GM19438 (cell line): ENCODE measurements at regions not wholly inside any gene's neighbourhood (a gene's known extent, or its start where the extent isn't known, plus 50 kb on each side); places are given as distances from the start of the nearest gene placed in this dataset.
"Not testable (repeated sequence)": the region's sequence is repeated elsewhere in the genome, so short reads cannot be mapped to it uniquely, and the experiment has no call there.

Experiments used
- ATAC-seq: cut with Tn5 transposase; IDR thresholded peaks from one replicate; pipeline ENCODE4 v1.9.1; 2021; ENCODE audit warnings: low read depth; ENCODE audit not compliant: unreplicated experiment

DNA sequence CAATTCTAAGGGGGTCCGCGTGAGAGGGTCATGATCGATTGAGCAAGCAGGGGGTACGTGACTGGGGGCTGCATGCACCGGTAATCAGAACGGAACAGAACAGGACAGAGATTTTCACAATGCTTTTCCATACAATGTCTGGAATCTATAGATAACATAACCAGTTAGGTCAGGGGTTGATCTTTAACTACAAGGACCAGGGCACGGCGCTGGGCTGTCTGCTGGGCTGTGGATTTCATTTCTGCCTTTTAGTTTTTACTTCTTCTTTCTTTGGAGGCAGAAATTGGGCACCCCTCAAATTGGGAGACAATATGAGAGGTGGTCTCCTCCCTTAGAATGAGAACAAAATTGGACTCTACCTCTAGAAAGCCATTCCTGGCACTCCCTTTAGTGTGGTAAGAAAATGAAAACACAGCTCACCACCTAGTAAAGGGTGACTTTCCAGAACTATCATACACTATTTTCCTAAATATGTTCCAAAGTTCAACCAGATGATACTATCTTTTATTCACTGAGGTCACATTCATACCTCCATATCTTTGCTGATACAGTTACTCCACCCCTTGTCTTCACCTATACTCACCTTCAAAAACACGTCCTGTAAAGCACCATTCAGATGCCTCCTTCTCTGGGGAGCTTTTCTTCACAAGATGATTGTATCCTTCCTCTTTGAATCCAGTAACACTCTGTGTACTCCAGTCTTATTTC is 1058.3 kb upstream of the SLIT2 start:
- ATAC-seq, result no peak

DNA sequence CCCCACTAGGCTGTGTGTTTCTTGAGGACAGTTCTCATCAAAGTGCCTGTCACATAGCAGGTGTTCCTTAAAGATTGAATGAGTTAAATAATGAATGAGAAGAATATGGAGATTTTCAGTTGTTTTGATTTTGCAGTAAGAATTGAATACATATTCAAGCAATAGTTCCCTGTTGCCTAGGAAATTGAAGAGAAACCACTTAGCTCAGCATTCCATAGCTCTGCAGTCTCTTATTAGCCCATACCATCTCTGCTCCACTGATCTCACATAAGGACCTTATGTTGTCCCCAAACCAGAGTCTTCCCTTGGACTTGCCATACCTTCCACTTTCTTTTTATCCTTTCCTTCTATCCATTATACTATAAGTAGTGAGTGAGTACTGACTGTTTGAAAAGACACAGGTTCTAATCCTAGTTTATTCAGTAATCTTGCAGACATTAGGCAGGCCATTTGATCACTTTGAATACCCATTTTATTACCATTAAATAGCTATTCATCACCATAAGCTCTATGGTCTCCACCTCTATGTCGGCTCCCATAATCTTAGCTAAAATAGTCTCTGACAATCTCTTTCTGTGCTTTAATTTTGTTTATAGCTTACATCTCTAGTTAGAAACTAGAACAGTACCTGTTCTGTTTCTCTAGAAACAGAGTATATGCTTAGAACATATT is 1059.6 kb upstream of the SLIT2 start:
- ATAC-seq, result no peak

DNA sequence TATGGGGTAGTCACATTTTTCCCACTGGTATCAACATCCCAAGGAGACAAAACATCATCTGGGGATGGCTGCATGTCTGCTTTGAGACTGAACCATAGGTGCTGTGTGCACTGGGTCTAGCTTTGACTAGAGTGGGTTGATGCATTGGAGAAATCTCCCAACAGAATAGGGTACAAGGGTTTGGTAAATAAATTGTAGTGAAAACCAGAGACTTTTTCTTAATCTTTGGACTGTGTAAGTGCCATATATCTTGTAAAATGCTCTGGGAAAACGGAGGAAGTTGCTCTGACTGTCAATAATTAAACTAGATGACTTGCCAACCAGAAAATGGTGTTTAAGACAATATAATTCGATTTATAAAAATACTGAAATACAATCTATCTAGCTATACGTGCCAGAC is 1064.0 kb upstream of the SLIT2 start:
- no peak for ATAC-seq

DNA sequence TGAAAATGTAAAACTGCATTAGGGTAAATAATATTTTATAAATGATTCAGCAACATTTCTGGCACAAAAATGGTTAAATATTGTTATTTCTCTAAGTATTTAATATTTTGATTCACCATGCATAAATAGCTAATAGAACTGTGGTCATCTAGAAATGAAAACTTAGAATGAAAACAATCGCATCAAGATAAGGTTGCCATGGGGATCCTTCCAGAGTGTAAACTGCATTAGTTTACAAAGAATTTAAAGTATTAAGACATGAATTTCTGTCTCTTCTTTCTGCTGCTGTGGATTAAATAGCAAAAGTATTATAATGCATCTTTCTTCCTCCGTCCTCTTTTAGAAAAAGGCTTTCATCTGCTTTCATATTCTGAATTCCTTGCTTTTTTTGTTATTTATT is 1064.6 kb upstream of the SLIT2 start:
- no peak for ATAC-seq

DNA sequence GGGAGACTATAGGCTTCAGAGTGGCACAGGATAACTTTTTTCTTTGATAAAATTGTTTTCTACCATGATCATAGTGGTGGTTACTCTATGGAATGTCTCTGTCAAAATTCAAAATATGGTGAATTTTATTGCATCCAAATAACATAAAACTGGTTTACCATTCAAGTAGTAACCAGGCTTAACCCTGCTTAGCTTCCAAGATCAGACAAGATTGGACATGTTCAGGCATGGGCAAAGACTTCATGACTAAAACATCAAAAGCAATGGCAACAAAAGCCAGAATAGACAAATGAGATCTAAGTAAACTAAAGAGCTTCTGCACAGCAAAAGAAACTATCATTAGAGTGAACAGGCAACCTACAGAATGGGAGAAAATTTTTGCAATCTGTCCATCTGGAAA is 1070.1 kb upstream of the SLIT2 start:
- ATAC-seq, result not testable (repeated sequence)

DNA sequence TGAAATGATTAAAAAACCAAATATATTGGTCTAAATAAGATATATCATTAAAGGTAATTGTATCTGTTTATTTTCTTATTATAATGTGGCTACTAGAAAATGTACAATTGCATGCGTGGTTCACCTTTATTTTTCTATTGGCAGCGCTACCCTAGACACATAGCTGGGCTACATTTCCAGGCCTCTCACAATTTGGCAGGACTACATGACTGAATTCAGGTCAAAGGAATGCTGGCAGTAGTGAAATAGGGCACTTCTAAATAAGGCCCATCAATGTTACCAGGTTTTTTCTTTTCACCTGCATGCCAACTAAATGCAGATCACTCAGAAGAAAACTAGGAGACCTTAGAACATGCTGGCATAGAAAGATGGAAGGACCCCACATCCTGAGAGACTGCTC is 1072.9 kb upstream of the SLIT2 start:
- no peak for ATAC-seq

DNA sequence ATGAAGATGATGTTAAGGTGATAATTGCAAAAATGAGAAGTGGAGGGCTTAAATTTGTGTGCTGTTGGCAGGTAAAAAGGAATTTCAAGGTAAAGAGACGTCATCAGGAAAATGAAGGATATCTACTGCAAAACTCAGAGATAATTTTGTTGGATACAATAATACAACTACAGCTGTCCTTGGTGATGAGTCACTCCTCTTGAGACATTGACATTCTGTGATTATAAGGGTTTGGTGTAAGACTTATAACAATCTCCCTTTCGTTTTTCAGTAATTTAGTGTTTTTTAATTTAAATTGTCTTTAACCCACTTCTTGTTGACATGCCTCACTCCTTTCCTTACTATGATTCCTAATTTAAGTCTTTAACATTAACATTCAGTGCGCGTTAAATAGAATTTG is 1074.1 kb upstream of the SLIT2 start:
- no peak for ATAC-seq

DNA sequence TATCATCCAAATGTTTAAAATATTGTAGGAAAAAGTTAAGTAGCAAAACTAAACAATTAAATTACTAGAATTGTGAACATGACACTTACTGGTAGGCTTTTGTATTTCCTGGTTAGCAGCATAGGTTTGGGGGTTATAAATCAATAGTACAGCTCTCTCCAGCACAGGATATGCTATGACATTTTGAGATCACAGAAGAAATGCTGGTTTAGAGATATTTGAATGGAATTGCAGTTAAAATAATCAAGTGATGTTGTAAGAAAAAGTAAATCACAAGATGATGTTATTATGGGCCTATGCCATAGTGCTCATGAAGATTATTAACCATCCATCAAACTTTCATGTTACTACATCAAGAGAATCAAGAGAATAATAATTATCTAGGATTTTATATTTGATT is 1079.9 kb upstream of the SLIT2 start:
- ATAC-seq, result no peak

DNA sequence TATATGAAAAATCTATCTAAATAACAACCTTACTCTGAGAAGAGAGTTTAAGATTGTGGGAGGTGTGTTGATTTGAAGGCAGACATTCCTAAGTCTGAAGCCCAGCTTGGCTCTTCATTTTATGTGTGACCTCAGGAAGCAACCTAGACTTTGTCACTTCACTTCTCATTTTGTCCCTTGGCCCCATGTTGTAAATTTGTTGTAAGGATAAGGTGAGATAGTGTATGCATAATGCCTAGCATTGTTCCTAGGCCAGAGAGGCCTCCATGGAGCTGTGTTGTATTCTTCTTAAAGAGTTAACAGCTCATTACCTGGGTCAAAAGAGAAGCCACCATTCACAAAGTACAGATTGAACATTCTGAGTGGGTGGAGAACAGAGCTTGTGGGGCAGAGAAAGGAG is 1084.4 kb upstream of the SLIT2 start:
- ATAC-seq, result no peak

DNA sequence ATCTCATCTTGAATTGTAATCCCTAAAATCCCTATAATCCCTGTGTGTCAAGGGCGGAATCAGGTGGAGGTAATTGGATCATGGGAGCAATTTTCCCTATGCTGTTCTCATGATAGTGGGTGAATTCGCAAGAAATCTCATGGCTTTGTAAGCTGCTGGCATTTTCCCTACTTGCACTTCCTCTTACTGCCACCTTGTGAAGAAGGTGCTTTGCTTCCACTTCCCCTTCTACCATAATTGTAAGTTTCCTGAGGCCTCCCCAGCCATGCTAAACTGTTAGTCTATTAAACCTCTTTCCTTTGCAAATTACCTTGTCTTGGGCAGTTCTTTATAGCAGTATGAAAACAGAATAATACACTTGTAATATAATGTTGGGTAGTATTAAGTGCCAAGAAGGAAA is 1087.4 kb upstream of the SLIT2 start:
- ATAC-seq, result no peak

DNA sequence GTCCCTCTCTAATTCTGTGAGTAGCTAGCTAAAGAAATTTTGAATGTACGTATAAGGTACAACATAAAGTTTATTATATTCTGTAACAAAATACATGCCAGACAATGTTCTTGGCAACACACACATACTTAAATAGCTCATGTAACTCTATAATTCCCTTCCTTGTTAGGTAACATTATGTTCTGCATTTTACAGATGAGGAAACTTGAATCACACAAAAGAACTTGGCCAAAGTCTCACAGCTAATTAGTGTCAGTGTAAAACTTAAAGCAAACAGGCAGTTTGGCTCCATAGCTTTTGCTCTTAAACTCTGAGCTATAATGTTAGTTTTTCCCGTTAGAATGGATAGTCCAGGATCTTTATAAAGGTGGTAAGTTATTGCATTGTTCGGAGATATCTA is 1091.8 kb upstream of the SLIT2 start:
- ATAC-seq, result no peak

DNA sequence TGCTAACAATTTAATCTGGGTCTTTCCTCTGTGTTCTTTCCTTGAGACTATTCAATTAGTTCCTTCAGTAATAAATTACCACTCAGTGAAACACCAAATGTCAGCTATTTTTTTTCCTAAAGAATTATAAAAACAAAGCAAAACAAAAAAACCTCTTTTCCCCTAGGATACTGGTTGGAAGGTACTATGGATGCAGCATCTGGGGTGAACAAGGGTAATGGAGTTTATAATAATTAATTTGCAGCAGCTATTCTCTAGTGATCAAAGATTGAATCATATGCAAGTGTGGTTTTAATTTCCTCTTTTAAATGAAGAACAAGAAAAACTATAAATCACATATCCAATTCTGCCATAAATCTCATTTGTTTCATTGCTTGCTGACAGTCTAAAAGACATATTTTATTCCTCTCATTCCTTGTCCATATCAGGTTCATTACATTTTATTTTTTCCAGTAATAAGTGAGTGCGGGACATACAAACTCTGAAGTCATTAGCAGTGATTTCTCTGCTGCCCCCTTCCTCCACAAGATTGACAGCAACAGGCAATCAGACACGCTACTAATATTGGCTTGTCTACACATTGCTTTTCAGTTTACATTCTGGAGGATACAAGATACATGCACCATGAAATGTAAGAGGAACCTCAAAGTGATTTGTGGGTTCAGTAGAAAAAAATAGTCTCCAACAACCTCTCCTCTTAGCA is 1093.4 kb upstream of the SLIT2 start:
- ATAC-seq, result no peak

DNA sequence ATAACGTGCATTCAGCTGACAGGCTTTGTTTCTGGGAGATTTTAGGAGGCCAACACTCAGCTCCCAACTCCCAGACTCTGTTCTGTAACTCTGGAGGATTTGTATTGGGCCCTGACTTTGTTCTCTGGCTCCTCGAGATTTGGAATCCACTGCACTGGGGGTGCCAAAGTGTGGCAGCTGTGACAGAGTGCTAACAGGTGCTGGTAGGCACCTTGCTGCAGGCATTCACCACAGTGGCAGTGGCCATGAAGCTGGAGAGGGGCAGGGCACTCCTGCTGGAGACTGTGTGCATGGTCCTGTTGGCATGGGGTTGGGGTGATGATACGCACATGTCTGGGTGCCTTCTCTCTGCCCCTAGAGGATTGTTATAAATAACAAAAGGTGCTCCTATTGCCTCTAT is 1094.9 kb upstream of the SLIT2 start:
- no peak for ATAC-seq

DNA sequence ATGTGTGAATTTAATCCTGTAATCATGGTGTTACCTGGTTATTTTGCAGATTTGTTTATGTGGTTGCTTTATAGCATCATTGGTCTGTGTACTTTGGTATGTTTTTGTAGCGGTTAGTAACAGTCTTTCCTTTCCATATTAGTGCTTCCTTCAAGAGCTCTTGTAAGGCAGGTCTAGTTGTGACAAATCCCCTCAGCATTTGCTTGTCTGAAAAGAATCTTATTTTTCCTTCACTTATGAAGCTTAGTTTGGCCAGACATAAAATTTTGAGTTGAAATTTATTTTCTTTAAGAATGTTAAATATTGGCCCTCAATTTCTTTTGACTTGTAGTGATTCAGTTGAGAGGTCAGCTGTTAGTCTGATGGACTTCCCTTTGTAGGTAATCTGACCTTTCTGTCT is 1096.1 kb upstream of the SLIT2 start:
- ATAC-seq, result no peak

DNA sequence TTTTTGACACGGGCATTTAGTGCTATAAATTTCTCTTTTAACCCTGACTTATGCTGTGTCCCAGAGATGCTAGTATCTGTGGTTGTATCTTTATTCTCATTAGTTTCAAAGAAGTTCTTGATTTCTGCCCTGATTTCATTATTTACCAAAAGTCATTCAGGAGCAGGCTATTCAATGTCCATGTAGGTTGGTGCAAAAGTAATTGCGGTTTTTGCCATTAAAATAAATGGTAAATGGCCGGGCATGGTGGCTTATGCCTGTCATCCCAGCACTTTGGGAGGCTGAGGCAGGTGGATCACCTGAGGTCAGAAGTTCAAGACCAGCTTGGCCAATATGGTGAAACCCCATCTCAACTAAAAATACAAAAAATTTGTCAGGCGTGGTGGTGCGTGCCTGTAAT is 1097.4 kb upstream of the SLIT2 start:
- ATAC-seq, result not testable (repeated sequence)

DNA sequence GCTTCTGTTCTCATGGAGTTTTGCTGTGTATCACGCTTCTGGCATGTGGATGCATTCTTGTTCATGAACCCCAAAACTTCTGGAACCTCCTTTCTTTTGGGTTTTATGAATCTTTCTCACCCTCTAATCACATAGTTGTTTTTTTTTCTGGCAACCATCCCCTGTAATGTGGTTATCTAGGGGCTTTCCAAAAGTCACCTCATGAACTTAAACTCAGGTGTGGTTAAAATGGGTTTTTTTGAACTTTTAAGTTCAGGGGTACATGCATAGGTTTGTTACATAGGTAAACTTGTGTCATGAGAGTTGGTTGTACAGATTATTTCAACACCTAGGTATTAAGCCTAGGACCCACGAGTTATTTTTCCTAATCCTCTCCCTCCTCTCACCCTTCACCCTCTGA is 1099.4 kb upstream of the SLIT2 start:
- no peak for ATAC-seq

DNA sequence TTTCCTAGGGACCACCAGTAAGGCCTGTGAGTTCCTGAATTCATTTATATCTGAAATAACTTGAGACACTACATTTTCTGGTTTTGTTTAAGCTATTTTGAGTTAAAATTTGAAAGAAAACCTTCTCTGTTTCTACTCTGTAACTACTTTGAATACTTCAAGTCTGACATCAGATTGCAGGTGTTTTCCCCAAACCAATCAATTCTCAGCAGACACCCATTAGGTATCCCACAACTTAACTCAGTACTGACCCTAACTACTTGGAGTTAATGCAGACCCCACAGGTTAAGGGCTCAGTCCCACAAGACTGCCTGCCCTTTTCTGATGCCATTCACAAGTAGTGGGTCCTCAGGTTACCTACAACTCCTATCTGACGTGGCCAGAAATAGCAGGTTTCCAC is 1100.0 kb upstream of the SLIT2 start:
- ATAC-seq, result no peak

DNA sequence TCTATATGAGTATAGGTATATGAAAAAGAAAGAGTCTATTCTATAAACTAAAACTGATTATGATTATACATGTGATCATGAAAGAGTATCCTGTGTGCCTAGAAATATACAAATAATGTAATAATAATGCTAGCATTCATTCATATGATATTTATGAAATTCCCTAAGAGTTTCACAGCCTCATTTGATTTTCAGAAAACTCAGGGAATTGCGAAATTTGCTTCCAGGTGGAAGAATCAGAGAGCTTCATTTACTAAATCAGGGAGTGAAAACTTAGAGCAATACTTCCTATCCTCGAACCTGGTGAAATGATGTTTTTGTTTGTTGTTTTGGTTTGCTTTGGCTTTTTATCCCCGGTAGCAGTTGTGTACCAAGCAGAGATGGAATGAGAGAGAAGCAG is 1105.7 kb upstream of the SLIT2 start:
- ATAC-seq, result no peak

DNA sequence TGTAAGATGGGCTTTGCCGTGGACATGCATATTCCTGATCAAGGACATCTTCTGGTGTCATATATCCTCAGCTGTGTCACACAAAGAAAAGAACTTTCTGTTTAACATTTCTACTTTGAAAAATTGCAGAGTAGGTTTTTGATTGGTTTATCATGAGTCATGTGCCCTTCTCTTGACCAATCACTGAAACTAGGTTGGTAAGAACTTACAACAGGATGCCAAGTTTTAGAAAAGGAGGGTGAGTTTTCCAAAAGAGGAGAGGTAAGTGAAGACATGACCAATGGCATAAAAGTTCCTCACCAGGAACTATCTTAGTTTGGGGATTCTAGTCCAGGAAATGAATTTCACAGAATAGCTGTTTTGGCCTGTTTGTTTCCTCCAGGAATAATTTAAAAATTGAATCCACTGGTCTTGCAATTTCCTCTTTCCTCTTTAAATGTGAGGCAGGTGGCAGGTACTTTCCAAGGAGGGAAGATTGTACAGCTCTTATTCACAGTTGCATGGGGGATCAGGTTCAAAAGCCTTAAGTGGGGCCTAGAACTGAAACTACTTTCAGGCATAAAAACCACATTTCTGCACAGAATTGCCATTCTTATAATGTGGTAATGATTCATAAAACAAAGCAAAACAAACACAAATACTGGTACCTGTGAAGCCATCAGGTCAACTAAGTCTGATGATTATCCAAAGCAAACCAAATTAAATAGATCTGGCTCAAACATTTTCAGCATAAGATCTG is 1114.5 kb upstream of the LCORL start:
- ATAC-seq, result no peak

DNA sequence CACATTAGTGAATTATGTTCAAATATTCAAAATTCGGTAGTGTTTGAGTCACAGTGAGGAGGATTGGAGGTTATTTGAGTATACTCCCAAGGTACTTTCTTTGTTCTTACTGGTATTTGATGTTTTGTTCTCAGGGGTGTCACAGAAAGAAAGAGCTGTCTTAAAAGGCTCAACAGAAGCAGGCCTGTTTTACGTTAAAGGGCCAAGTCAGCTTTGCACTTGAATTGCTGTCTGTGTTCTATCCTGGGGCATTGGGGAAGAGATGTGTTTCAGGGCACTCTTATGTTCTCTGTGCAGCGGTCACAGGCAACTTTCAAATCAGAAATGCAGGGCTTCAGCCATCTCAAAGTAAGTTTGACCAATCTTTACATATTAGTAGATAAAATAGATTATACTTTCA is 1113.1 kb upstream of the LCORL start:
- no peak for ATAC-seq

DNA sequence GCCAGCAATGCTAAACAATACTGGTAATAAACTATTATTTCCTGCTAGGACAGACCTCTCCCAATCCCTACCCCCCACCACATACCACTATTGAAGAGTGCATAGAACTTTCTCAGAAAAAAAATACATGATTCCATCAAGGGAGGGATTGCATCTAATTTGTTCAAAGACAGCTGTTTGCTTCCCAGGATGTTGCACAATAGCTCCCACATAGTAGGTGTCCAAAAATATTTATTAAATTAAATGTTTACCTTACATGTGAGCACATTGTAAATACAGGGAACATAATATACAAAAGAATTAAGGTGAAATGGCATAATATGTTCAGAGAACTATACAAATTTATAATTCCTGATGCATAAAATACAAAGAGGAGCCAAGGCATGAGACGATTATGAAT is 1111.8 kb upstream of the LCORL start:
- no peak for ATAC-seq
